PC-9 (cell line): ENCODE measurements at regions not wholly inside any gene's neighbourhood (a gene's known extent, or its start where the extent isn't known, plus 50 kb on each side); places are given as distances from the start of the nearest gene placed in this dataset.

Source experiments
- CTCF ChIP-seq: fragments of 200-600 bp; sonication (generic); conservative IDR thresholded peaks from 2 replicates; pipeline ENCODE4 v1.6.1; 2017; ENCODE audit warnings: mixed run types, antibody characterized with exemption, mild to moderate bottlenecking, moderate library complexity
- EZH2 ChIP-seq: fragments of 200-600 bp; sonication (generic); IDR thresholded peaks from 2 replicates; pipeline ENCODE4 v1.8.0; 2017; ENCODE audit warnings: antibody characterized with exemption, low read depth

- TF ChIP-seq CTCF (no peak), EZH2 (no peak)
These were observed 207.0 kb downstream of the PTPRC start for GRCh38 chr1:198845851-198846250.
